ENCODE measurements at regions not wholly inside any gene's neighbourhood (a gene's known extent, or its start where the extent isn't known, plus 50 kb on each side); places are given as distances from the start of the nearest gene placed in this dataset.

DNA sequence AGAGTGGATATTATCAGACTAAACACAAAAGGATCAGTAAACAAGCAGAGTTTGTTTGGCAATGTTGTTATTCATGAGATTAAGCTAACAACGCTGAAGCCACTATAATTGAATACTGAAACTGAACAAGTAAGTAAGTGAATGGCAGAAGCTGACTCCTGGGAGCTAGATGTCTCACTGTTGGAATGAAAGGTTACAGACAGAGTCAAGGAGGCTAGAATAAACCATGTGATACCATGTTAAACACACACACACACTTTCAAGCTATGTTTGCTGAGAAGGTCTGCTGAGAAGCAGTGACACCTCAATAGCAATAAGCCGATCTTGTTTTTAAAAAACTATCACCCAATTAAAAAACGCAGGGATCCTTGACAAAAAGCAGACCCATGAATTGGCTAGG lies 1609.4 kb upstream of the MIR17HG start:
- TF ChIP-seq, protein P1, sequence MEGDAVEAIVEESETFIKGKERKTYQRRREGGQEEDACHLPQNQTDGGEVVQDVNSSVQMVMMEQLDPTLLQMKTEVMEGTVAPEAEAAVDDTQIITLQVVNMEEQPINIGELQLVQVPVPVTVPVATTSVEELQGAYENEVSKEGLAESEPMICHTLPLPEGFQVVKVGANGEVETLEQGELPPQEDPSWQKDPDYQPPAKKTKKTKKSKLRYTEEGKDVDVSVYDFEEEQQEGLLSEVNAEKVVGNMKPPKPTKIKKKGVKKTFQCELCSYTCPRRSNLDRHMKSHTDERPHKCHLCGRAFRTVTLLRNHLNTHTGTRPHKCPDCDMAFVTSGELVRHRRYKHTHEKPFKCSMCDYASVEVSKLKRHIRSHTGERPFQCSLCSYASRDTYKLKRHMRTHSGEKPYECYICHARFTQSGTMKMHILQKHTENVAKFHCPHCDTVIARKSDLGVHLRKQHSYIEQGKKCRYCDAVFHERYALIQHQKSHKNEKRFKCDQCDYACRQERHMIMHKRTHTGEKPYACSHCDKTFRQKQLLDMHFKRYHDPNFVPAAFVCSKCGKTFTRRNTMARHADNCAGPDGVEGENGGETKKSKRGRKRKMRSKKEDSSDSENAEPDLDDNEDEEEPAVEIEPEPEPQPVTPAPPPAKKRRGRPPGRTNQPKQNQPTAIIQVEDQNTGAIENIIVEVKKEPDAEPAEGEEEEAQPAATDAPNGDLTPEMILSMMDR (IDR thresholded peaks at IDR 0.05), result no peak
- no peak for TF ChIP-seq POLR2A (IDR thresholded peaks at IDR 0.05)

All from thyroid gland (tissue), 4 donors.